SKM-1 (cell line): ENCODE measurements at regions not wholly inside any gene's neighbourhood (a gene's known extent, or its start where the extent isn't known, plus 50 kb on each side); places are given as distances from the start of the nearest gene placed in this dataset.
"Not testable (repeated sequence)": the region's sequence is repeated elsewhere in the genome, so short reads cannot be mapped to it uniquely, and the experiment has no call there.

Experiments
- DNase-seq: peaks from one replicate; lab custom pipeline; 2025; ENCODE audit not compliant: unreplicated experiment; lab: John Stamatoyannopoulos, UW

DNA sequence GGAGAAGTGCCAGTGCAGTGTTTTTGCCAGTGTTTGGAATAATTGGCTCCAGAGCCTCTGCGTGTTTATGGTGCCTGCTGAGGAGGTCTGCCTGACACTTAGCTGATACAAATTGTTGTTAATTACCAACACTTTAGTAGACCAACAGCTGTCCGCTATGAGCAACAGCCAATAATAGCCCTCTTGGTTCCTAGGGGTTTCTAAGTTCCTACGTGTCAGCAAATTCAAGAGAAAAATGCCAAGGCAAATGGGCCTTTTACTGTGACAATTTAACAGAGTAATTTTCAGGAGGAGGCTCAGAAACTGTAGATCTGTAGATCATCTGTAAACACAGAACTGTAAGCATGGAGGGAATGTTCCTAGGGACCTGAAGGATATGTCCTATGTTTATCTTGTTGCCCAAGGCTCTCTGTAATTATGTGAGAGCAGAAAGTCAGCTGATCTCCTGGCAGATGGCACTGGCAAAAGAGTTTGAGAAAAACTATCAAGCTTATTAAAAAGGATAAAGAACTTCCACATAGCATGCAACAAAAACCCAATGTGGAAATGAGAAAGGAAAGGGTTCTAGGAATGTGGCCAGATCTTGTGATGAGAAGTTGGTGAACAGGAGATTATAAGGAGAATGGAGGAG, 157.7 kb downstream of the GJA1 start:
- no peak for DNase-seq

DNA sequence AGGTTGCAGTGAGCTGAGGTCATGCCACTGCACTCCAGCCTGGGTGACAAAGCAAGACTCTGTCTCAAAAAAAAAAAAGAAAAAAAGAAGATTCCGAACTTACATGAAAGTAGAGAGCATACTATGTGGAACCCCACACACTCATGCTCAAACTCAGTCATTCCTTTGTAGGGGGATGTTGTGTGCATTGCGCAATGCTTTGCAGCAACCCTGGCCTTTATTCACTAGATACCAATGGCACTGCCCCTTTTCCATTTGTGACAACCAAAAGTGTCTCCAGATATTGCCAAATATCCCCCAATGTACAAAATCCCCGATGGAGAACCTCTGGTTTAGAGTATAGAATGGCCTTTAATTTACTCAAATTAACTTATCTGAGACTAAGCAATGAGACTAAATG, 158.6 kb downstream of the GJA1 start:
- no peak for DNase-seq

DNA sequence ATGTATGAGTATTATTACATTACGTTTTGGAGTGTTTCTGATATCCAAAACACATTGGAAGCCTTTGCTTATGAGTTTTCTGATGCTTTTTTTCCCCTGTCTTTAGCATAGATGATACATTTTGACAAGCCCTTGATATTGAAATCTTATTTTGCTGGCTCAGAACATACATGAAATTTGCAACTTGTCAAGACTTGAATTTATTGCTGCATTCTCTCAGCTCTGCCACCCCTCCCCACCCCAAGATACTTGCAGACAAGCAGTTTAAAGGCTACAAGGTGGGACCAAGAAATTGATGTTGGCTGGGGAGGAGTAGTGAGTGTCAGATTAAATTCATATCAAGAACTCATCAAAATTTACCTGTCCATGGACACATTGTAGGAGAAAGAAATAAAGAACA, 160.2 kb downstream of the GJA1 start:
- DNase-seq: no peak

DNA sequence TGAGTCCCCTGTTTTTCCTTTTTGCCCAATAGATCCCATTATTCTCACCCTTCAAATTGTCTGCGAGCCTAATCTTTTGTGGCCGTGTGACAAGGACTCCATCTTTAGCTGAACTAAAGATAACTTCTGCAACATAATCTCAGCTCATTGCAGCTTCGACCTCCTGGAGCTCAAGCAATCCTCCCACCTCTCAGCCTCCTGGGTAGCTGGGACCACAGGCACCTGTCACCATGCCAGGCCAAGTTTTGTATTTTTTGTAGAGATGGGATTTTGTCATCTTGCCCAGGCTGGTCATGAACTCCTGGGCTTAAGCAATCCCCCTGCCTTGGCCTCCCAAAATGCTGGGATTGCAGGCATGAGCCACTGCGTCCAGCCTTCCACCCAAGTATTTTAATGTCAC, 161.0 kb downstream of the GJA1 start:
- DNase-seq: no peak

DNA sequence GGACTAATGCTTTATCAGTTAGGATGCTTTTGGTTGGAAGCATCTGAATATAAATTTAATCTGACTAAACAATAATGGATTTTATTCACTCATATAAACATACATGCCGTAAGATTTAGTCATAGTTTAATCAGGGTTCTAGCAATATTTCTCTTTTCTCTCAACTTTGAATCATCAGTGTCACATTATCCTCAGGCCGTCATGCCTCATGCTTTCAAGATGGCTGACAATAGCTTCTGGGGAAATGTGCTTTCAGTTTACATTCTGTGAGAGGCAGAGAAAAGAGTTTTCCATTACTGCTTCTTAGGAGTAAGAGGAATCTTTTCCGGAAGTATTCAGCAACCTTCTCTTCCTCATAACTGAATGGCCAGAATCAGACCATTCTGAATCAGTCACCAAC, 162.2 kb downstream of the GJA1 start:
- DNase-seq: no peak

DNA sequence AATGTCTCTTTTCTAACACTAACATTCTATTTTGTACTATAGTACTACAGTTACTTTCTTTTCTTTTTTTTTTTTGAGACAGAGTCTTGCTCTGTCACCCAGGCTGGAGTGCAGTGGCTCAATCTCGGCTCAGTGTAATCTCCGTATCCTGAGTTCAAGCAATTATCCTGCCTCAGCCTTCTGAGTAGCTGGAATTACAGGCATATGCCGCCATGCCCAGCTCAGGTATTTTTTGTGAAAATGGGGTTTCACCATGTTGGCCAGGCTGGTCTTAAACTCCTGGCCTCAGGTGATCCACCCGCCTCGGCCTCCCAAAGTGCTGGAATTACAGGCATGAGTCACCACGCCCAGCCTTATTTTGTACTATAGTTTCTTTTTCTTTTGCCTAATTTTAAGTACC, 163.9 kb downstream of the GJA1 start:
- not testable (repeated sequence) for DNase-seq

DNA sequence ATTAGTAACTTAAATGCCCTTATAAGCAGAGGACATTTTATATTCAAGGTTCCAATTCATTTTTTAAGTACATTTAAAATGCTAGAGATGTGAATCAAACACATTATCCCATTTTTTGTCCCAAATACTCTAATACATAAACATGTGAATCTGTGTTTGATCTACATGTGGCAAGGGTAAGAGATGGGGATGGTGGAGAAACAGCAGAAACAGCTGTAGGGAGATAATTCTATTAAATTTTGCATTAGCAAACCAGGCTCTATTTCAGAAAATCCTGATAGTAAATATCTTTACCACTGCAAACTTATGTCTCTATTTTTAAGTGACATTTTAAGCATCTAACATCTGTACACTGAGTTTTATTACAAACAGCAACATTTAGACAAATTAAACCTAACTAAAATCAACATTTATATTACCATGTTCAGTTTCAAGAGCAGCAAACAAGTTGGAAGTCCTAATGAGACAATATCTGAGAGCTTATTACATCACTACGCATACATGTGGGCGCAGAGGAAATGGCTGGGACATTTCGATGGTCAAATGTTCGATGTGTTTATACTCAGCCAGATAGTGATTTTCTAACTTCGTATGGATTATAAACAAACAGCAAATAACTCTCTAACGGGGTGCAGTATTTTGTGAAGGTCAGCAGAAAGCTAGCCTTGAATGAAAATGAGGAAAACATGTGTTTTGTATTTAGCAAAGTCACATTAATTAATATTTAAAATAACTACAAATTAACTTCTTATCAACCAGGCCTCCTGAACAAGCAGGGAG, 165.1 kb downstream of the GJA1 start:
- DNase-seq: no peak

DNA sequence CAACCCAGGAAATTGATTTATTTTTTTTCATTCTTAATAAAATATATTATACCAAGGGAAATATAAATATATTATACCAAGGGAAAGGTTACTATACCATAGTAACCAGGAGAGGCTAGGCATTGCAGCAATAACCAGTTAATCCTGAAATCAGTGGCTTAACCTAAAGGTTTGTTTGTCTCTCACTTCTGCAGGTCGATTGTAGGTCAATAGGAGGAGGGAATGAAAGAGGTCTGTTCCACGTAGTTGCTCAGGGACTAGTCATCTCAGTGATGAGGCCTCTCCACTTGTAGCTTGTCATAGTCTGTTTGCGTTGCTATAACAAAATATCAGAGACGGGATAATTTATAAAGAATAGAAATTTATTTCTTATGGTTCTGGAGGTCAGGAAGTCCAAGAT, 168.0 kb downstream of the GJA1 start:
- DNase-seq: no peak

DNA sequence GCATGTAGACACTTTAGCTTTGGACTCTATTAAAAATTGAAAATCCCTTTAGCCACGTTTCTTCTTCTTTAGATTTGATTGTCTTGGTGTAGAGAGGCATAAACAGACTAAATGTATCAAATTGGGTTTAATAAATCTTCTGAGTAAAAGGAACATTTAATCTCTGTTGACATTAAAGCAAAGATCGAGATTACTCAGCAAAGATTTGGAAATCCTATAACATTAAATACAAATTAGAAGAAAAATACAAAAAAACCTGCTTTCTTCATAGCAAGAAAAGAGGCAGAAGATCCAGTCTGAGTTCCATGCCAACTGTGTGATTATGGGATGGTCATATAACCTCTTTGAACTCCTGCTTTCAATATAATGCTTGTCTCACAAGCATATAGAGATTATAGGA, 172.3 kb downstream of the GJA1 start:
- DNase-seq: no peak

DNA sequence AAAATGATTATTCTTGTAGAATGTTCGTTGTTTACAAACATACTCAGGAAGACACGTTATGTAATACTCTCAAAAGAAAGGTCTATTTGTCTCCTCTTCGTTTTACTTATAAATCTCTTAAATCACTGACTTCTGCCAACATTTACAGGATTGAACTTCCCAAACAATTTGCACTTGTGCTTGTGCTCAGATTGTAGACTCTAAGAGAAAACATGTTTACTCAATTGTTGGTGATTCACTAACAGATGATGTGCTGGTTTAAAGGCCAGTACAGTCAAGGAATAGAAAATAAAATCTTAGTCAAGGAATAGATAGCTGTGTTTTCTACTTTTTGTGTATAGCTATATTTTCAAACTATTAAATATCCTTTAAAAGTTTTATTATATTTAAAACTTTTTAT, 172.8 kb downstream of the GJA1 start:
- no peak for DNase-seq

DNA sequence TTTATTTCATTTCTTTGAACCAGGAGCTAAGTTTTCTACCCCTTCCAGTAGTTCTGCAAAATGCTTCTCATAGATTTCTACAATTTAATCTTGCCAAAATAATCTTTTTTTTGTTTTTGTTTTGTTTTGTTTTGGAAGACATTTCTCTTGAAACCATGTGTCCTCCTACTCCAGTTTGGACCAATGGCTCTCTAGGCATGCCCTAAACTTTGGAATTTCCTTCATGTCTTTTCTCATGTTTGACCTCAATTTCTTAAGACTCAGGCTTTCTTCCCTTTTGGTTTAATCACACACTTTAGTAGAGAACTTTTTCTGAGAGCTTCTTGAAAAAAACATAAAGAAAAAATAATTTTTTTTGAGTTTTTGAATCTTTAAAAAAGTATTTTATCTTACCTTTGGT, 173.8 kb downstream of the GJA1 start:
- no peak for DNase-seq

DNA sequence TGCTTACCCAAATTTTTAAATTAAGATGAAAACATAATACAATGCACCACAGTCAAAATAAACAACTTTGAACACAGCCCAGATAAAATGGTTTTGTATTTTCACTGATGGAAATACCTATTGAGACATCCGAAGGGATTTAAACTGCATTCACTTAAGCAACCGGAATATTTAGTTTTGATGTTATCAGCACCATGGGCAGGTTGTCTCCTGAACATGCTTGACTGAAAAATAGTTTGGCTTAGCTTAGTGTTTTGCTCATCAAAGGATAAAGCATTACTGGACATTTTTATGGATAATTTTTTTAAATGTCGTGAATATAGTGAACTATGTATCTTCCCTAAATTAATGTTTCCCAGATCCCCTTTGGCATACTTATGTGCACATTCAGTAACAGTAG, 177.5 kb downstream of the GJA1 start:
- DNase-seq: no peak

DNA sequence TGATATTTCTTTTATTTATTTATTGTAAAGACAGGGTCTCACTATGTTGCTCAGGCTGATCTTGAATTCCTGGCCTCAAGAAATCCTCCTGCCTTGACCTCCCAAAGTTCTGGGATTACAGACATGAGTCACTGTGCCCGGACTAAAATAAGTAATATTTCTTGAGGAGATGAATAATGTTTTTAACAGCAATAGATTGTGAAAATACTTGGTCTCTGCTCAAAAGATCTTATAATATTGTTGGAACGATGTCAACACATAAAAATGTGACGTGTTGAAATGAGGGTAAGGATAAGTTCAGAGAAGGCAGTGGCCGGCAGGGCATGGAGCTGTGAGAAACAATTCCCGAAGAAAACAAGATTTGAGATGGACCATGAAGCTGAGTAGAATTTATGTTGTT, 178.7 kb downstream of the GJA1 start:
- DNase-seq: no peak

DNA sequence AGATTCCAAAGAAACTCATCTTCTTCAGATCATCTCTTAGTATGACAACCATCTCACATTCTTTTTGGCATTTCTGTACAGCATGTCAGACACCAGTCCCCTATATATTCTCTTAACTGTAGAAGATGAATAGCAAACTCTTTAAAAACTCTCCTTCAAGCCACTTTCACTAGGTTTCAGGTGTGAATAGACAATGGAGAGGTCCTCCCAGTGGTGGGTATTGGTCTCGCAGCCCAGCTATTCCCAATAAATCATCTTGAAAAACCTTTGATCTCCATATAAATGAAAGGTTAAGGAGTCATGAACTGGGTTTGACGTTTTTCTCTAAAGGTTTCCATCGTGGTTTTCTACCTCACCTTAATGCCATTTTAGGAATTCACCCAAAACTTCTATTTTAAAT, 180.0 kb downstream of the GJA1 start:
- DNase-seq: no peak

DNA sequence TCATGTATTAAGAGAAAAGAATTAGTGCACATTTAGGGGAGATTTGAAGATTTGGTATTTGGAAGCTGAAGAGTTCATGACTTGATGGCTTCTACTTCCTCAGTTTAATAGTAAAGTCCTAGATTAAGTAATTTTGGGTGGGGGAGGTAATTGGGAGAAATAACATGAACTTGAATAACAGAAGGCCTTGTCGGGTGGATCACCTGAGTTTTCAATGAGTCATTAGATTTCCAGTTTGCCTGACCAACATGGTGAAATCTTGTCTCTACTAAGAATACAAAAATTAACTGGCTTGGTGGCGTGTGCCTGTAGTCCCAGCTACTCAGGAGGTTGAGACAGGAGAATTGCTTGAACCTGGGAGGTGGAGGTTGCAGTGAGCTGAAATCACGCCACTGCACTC, 181.0 kb downstream of the GJA1 start:
- DNase-seq: no peak

DNA sequence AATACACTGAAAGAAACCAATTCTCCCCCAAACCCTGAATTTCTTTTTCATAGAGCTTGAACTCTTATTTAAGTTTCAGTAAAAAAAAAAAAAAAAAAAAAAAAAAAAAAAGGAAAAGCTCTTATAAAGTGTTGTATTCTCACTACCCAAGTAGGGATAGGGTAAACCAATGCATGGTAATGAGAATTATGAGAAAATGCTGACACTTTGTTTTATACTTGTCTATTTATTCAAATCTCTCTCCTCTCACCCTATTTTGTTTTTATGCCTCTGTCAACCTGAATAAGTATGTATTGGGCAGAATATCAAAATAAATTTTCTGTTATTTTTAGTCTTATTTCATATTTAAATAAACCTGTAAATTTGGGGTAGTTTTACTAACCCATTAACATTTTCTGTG, 181.9 kb downstream of the GJA1 start:
- DNase-seq: no peak

DNA sequence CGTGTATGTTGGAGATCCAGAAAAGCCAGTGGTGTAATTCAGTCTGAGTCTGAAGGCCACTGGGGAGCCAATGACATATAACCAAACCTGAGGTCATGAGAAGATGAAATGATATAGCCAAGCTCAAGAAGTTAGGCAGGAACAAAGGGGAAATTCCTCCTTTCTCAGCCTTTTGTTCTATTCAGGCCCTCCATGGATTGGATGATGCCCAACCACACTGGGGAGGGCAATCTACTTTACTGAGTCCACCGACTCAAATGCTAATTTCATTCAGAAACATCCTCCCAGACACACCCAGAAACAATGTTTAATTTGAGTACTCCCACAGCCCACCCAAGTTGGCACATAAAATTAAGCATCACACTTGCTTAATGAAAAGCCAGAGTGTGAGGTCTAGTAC, 183.6 kb downstream of the GJA1 start:
- no peak for DNase-seq

DNA sequence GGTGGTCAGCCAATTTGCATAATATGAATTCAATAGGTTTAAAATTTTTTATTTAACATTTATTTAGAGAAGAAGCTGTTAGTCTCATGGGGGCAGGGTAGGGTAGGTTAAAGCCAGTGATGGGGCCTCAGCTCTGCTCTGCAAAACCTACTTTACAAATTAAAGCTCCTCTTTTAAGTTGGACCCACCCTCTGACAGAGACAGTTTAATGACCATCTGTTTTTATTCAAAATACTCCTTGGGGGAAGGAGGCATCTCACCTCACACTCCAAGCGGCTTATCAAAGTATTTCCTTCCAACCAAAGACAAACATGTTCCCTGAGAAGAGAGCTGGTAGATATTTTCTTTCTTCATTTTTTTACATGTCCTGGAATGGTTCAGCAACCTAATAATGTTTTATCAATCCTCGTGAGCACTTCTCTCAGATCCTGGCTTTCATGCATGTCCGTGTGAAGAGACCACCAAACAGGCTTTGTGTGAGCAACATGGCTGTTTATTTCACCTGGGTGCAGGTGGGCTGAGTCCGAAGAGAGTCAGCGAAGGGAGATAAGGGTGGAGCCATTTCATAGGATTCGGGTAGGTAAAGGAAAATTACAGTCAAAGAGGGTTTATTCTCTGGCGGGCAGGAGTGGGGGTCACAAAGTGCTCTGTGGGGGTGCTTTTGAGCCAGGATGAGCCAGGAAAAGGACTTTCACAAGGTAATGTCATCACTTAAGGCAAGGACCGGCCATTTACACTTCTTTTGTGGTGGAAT, 184.7 kb downstream of the GJA1 start:
- no peak for DNase-seq

DNA sequence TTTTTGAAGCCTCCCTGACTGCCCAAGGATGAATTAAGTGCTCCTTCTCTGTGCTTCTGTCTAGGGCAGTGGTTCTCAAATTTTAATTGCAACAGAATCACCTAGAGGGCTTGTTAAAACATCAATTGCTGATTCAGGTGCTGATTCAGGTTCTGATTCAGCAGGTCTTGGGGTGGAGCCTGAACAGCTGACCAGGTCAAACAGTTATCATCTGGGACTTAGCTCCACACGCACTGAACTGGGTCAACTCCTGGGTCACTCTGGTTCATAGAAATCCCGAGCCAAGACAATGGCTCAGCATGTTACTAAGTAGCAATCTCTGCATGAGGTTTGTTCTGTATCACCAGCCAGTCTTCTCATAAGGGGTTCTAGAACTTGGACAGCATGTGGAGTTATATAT, 192.3 kb downstream of the GJA1 start:
- no peak for DNase-seq

DNA sequence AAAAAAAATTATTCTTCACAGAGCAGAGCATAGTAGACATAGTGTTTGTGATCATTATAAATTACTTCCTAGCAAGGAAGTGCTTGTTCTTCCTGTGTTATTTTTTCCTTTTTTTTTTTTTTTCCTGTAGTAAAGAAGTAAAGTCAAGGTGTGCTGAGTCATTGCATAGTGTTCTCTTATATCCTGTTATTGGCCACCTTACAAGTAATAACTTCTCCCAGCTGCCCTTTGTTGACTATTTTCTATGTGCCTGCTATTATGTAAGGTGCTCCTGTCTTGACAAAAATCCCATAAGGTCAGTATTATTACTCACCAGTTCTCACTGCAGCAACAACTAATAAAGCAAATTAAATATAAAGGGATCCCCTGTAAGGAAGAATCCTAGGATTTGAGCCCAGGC, 195.3 kb downstream of the GJA1 start:
- DNase-seq: no peak

DNA sequence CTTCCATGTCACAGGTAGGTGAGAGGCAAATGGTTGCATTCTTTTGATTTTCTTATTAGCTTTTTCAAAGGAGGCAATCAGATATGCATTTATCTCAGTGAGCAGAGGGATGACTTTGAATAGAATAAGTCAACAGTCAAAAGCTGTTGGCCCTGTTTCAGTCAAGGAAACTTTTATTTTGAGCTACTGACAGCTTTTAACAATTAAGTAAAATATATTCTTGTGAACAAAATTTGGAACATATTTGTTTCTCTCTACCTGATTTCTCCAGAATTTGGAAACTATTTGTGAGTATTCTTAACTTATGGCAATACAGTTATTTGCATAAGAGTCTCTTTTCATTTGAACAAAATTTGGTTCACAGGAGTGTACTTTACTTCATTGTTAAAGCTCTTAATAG, 196.3 kb downstream of the GJA1 start:
- not testable (repeated sequence) for DNase-seq

DNA sequence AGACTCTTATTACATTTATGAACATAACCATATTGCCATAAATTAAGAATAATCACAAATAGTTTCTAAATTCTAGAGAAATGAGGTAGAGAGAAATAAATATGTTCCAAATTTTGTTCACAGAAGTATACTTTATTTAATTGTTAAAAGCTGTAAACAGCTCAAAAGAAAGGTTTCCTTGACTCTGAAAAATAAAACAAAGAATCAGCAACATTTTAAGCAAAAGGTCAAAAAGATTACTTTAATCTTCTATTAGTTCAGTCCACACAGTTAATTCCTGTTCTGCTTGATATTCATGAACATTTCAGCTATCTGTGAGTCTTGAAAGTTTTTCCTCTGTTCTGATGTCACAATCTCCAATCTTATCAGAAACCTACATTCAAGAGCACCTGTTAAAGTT, 197.9 kb downstream of the GJA1 start:
- no peak for DNase-seq
